Brain pericyte (primary cell): ENCODE measurements at regions not wholly inside any gene's neighbourhood (a gene's known extent, or its start where the extent isn't known, plus 50 kb on each side); places are given as distances from the start of the nearest gene placed in this dataset.
"Not testable (repeated sequence)": the region's sequence is repeated elsewhere in the genome, so short reads cannot be mapped to it uniquely, and the experiment has no call there.

Source experiments
- DNase-seq: peaks from one replicate; pipeline ENCODE4 v3.0.0-alpha.2; 2012; ENCODE audit warnings: low read depth, low spot score

GRCh38 chr1:118298397-118298796 lies 113.4 kb upstream of the SPAG17 start:
- no peak for DNase-seq

GRCh38 chr1:118297521-118297920 lies 112.5 kb upstream of the SPAG17 start:
- DNase-seq: no peak

- DNase-seq: no peak
Measured at GRCh38 chr1:118294875-118295642, 110.0 kb upstream of the SPAG17 start.

GRCh38 chr1:118291661-118292060 lies 106.6 kb upstream of the SPAG17 start:
- no peak for DNase-seq

GRCh38 chr1:118290571-118290970 lies 105.5 kb upstream of the SPAG17 start:
- DNase-seq: no peak

- DNase-seq: no peak
Measured at GRCh38 chr1:118290046-118290445, 105.0 kb upstream of the SPAG17 start.

- not testable (repeated sequence) for DNase-seq
Measured at GRCh38 chr1:118280656-118281055, 95.6 kb upstream of the SPAG17 start.

GRCh38 chr1:118275472-118276115 lies 90.6 kb upstream of the SPAG17 start:
- DNase-seq: no peak

GRCh38 chr1:118272884-118273283 lies 87.9 kb upstream of the SPAG17 start:
- DNase-seq: no peak

- DNase-seq: no peak
Measured at GRCh38 chr1:118271883-118272282, 86.9 kb upstream of the SPAG17 start.

GRCh38 chr1:118269598-118269997 lies 84.6 kb upstream of the SPAG17 start:
- DNase-seq: no peak

- no peak for DNase-seq
Measured at GRCh38 chr1:118266436-118266835, 81.4 kb upstream of the SPAG17 start.

- no peak for DNase-seq
Measured at GRCh38 chr1:118264343-118264742, 79.3 kb upstream of the SPAG17 start.

GRCh38 chr1:118262865-118263264 lies 77.8 kb upstream of the SPAG17 start:
- no peak for DNase-seq

- no peak for DNase-seq
Measured at GRCh38 chr1:118258975-118259374, 73.9 kb upstream of the SPAG17 start.

GRCh38 chr1:118257946-118258345 lies 72.9 kb upstream of the SPAG17 start:
- DNase-seq: no peak

- DNase-seq: no peak
Measured at GRCh38 chr1:118254491-118255425, 69.7 kb upstream of the SPAG17 start.

GRCh38 chr1:118254001-118254400 lies 69.0 kb upstream of the SPAG17 start:
- no peak for DNase-seq

GRCh38 chr1:118253053-118253915 lies 68.3 kb upstream of the SPAG17 start:
- DNase-seq: no peak

- no peak for DNase-seq
Measured at GRCh38 chr1:118252624-118253023, 67.6 kb upstream of the SPAG17 start.

GRCh38 chr1:118250232-118250631 lies 65.2 kb upstream of the SPAG17 start:
- DNase-seq: no peak
